ENCODE measurements at regions not wholly inside any gene's neighbourhood (a gene's known extent, or its start where the extent isn't known, plus 50 kb on each side); places are given as distances from the start of the nearest gene placed in this dataset.
A peak's percentile ranks its signal among the peaks of the same experiment; 100 is the strongest.
"Not testable (repeated sequence)": the region's sequence is repeated elsewhere in the genome, so short reads cannot be mapped to it uniquely, and the experiment has no call there.

DNA sequence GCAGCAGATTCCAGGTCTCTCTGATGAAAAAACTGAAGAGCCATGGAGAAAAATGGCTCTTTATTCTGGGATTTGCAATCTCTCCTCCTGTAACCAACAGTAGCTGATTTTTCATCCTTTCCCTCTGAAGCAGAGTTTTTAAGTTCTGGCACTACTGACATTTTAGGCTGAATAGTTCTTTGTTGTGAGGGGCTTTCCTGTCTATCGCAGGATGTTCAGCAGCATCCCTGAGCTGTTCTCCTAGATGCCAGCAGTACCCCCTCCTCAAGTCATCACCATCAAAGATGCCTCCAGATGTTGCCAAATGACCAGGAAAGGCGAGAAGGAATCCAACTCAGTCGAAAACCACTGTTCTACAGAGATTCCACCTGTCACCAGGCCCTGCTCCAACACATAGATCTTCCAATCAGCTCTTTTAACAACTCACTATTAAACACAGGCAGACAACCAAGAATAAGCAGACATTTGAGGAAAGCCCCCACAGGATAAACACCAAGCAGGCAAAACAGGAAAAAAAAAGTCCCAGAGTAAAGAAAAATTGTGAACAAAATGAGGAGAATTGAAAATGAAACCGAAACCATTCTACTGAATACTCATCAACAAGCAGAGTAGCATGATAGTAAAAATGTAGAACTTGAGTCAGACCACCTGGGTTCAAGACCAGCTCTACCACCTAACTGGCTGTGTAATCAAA is 124.8 kb downstream of the MPP7 start:
- Histone ChIP-seq H3K36me3 (ENCODE audit: control insufficient read depth, insufficient read depth, low read length) (no peaks in the 10 kb centered on the region), H3K27ac (ENCODE audit: insufficient read depth, low read length, poor library complexity, severe bottlenecking) (peak overlapping the region; percentile 62), H3K4me1 (ENCODE audit: control insufficient read depth, insufficient read depth, low read length, poor library complexity, severe bottlenecking) (peaks cover 3% of the 10 kb centered on the region), H3K9me3 (ENCODE audit: control insufficient read depth, low read length) (no peaks in the 10 kb centered on the region), H3K27me3 (replicated peaks; ENCODE audit: control insufficient read depth, insufficient read depth, low read length, poor library complexity, severe bottlenecking) (no peaks in the 10 kb centered on the region), H3K4me3 (ENCODE audit: insufficient read depth, low read depth, low read length, poor library complexity, severe bottlenecking) (peak overlapping the region; percentile 59)
- no peak for DNase-seq

DNA sequence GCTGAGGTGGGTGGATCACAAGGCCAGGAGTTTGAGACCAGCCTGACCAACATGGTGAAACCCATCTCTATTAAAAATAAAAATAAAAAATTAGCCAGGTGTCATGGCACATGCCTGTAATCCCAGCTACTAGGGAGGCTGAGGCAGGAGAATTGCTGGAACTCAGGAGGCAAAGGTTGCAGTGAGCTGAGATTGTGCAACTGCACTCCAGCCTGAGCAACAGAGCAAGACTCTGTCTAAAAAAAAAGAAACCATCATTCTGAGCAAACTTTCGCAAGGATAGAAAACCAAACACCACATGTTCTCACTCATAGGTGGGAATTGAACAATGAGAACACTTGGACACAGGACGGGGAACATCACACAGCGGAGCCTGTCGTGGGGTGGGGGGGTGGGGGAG is 126.4 kb downstream of the MPP7 start:
- not testable (repeated sequence) for DNase-seq; H3K9me3 ChIP-seq (ENCODE audit: control insufficient read depth, low read length); H3K4me1 ChIP-seq (ENCODE audit: control insufficient read depth, insufficient read depth, low read length, poor library complexity, severe bottlenecking)

GRCh38 chr10:28172223-28172610 is 130.6 kb downstream of the MPP7 start:
- Histone ChIP-seq H3K27ac (ENCODE audit: insufficient read depth, low read length, poor library complexity, severe bottlenecking) (no peak overlapping the region), H3K4me1 (ENCODE audit: control insufficient read depth, insufficient read depth, low read length, poor library complexity, severe bottlenecking) (no peaks in the 10 kb centered on the region), H3K36me3 (ENCODE audit: control insufficient read depth, insufficient read depth, low read length) (no peaks in the 10 kb centered on the region), H3K9me3 (ENCODE audit: control insufficient read depth, low read length) (no peaks in the 10 kb centered on the region), H3K4me3 (ENCODE audit: insufficient read depth, low read depth, low read length, poor library complexity, severe bottlenecking) (no peak overlapping the region), H3K27me3 (replicated peaks; ENCODE audit: control insufficient read depth, insufficient read depth, low read length, poor library complexity, severe bottlenecking) (no peaks in the 10 kb centered on the region)
- no peak for DNase-seq

More for the DNA sequence above, 126.4 kb downstream of the MPP7 start:
- not testable (repeated sequence) for H3K27me3 ChIP-seq (replicated peaks; ENCODE audit: control insufficient read depth, insufficient read depth, low read length, poor library complexity, severe bottlenecking); H3K27ac ChIP-seq (ENCODE audit: insufficient read depth, low read length, poor library complexity, severe bottlenecking); H3K36me3 ChIP-seq (ENCODE audit: control insufficient read depth, insufficient read depth, low read length); H3K4me3 ChIP-seq (ENCODE audit: insufficient read depth, low read depth, low read length, poor library complexity, severe bottlenecking)

GRCh38 chr10:28171468-28172222 is 131.2 kb downstream of the MPP7 start:
- DNase-seq: no peak
- Histone ChIP-seq H3K4me3 (ENCODE audit: insufficient read depth, low read depth, low read length, poor library complexity, severe bottlenecking) (no peak overlapping the region), H3K36me3 (ENCODE audit: control insufficient read depth, insufficient read depth, low read length) (no peaks in the 10 kb centered on the region), H3K4me1 (ENCODE audit: control insufficient read depth, insufficient read depth, low read length, poor library complexity, severe bottlenecking) (no peaks in the 10 kb centered on the region), H3K27me3 (replicated peaks; ENCODE audit: control insufficient read depth, insufficient read depth, low read length, poor library complexity, severe bottlenecking) (no peaks in the 10 kb centered on the region), H3K27ac (ENCODE audit: insufficient read depth, low read length, poor library complexity, severe bottlenecking) (no peak overlapping the region), H3K9me3 (ENCODE audit: control insufficient read depth, low read length) (no peaks in the 10 kb centered on the region)

DNA sequence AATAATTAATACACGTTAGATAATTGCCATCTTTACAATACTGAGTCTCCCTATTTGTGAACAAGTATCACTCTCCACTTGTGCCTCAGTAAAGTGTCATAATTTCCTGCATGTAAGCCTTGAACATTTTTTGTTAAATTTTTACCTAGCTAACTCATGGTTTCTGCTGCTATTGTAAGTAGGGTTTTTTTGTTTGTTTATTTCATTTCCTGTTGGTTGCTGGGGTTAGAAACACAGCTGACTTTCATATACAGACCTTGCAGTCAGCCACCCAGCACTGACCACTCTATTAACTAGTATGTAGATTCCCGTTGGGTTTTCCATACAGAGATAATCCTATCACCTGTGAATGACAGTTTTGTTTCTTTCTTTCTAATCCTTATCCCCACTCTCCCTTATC is 133.3 kb downstream of the MPP7 start:
- Histone ChIP-seq H3K27me3 (replicated peaks; ENCODE audit: control insufficient read depth, insufficient read depth, low read length, poor library complexity, severe bottlenecking) (no peaks in the 10 kb centered on the region), H3K9me3 (ENCODE audit: control insufficient read depth, low read length) (no peaks in the 10 kb centered on the region), H3K4me1 (ENCODE audit: control insufficient read depth, insufficient read depth, low read length, poor library complexity, severe bottlenecking) (no peaks in the 10 kb centered on the region), H3K4me3 (ENCODE audit: insufficient read depth, low read depth, low read length, poor library complexity, severe bottlenecking) (no peak overlapping the region), H3K27ac (ENCODE audit: insufficient read depth, low read length, poor library complexity, severe bottlenecking) (no peak overlapping the region), H3K36me3 (ENCODE audit: control insufficient read depth, insufficient read depth, low read length) (no peaks in the 10 kb centered on the region)
- no peak for DNase-seq

DNA sequence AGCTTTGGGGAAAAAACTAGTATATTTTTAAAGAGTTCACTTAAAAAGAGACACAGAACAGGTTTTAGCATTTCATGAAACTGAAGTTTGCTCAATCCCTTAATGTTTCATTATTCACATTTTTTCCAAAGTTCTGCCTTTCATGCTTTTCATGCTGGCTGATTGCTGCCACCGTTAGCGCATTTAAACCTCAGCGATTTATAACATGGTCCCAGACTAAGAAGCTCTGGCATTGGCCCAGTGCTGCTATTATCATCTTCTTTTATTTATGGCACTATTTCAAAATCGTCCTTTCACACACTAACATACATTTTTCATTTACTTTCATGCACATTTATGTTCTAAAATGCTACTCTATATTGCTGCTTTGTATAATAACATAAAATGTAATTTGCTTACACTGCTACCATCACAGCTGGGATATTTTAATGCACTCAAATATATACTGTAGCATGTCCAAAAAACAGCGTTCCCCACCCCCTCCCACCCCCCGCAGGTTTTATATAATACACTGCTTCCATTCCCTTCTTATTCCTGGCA is 141.9 kb downstream of the MPP7 start:
- no peaks in the 10 kb centered on the region for H3K27me3 ChIP-seq (replicated peaks; ENCODE audit: control insufficient read depth, insufficient read depth, low read length, poor library complexity, severe bottlenecking)
- H3K27ac ChIP-seq (ENCODE audit: insufficient read depth, low read length, poor library complexity, severe bottlenecking): no peak overlapping the region
- H3K36me3 ChIP-seq (ENCODE audit: control insufficient read depth, insufficient read depth, low read length): no peaks in the 10 kb centered on the region
- no peak for DNase-seq
- H3K4me1 ChIP-seq (ENCODE audit: control insufficient read depth, insufficient read depth, low read length, poor library complexity, severe bottlenecking): no peaks in the 10 kb centered on the region
- no peaks in the 10 kb centered on the region for H3K9me3 ChIP-seq (ENCODE audit: control insufficient read depth, low read length)
- no peak overlapping the region for H3K4me3 ChIP-seq (ENCODE audit: insufficient read depth, low read depth, low read length, poor library complexity, severe bottlenecking)

DNA sequence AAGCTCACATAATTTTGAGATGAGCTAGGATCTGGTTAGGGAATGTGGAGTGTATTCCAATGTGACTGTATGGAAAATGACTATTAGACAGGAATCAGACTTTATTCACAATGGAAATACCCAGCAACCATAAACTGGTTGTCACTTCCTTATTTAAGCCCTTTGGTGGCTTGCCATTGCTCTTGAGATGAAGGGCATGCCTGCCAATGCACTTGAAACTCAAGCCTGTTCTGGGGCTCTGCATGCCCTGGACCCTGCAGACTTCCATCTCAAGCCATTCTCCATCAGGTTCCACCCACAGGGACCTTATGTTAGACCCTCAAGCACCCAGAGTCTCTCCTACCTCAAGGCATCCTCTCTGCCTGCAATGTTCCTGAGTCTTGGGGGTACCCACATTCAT is 145.5 kb downstream of the MPP7 start:
- no peaks in the 10 kb centered on the region for H3K9me3 ChIP-seq (ENCODE audit: control insufficient read depth, low read length)

GRCh38 chr10:28155726-28156125 is 147.1 kb downstream of the MPP7 start:
- no peaks in the 10 kb centered on the region for H3K9me3 ChIP-seq (ENCODE audit: control insufficient read depth, low read length)
- H3K4me3 ChIP-seq (ENCODE audit: insufficient read depth, low read depth, low read length, poor library complexity, severe bottlenecking): no peak overlapping the region
- H3K36me3 ChIP-seq (ENCODE audit: control insufficient read depth, insufficient read depth, low read length): no peaks in the 10 kb centered on the region
- no peak overlapping the region for H3K27ac ChIP-seq (ENCODE audit: insufficient read depth, low read length, poor library complexity, severe bottlenecking)
- H3K27me3 ChIP-seq (replicated peaks; ENCODE audit: control insufficient read depth, insufficient read depth, low read length, poor library complexity, severe bottlenecking): no peaks in the 10 kb centered on the region
- DNase-seq: no peak
- H3K4me1 ChIP-seq (ENCODE audit: control insufficient read depth, insufficient read depth, low read length, poor library complexity, severe bottlenecking): no peaks in the 10 kb centered on the region

More for the DNA sequence above, 145.5 kb downstream of the MPP7 start:
- Histone ChIP-seq H3K4me1 (ENCODE audit: control insufficient read depth, insufficient read depth, low read length, poor library complexity, severe bottlenecking) (no peaks in the 10 kb centered on the region), H3K4me3 (ENCODE audit: insufficient read depth, low read depth, low read length, poor library complexity, severe bottlenecking) (no peak overlapping the region), H3K27ac (ENCODE audit: insufficient read depth, low read length, poor library complexity, severe bottlenecking) (no peak overlapping the region), H3K27me3 (replicated peaks; ENCODE audit: control insufficient read depth, insufficient read depth, low read length, poor library complexity, severe bottlenecking) (no peaks in the 10 kb centered on the region), H3K36me3 (ENCODE audit: control insufficient read depth, insufficient read depth, low read length) (no peaks in the 10 kb centered on the region)
- DNase-seq: no peak

DNA sequence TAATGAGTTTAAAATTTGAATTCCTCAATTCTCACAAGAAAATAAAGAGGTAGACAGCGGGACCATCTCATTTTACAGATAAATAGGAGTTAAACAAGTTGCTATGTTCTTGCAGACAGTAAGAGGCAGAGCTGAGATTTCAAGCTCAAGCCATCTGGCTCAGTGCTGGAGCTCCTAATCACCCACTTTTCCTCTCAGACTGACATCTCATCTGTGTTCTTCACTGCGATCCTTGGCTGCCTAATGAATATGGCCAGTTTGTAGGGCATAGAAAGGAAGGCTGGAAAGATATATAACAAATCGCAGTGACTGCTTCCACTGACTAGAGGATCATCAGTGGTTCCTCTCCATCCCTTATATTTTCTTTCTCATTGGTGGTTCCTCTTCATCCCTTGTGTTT is 151.2 kb downstream of the MPP7 start:
- no peak overlapping the region for H3K4me3 ChIP-seq (ENCODE audit: insufficient read depth, low read depth, low read length, poor library complexity, severe bottlenecking)
- H3K36me3 ChIP-seq (ENCODE audit: control insufficient read depth, insufficient read depth, low read length): peaks cover 11% of the 10 kb centered on the region
- H3K27me3 ChIP-seq (replicated peaks; ENCODE audit: control insufficient read depth, insufficient read depth, low read length, poor library complexity, severe bottlenecking): no peaks in the 10 kb centered on the region
- DNase-seq: no peak
- no peaks in the 10 kb centered on the region for H3K4me1 ChIP-seq (ENCODE audit: control insufficient read depth, insufficient read depth, low read length, poor library complexity, severe bottlenecking)
- no peaks in the 10 kb centered on the region for H3K9me3 ChIP-seq (ENCODE audit: control insufficient read depth, low read length)
- H3K27ac ChIP-seq (ENCODE audit: insufficient read depth, low read length, poor library complexity, severe bottlenecking): no peak overlapping the region

DNA sequence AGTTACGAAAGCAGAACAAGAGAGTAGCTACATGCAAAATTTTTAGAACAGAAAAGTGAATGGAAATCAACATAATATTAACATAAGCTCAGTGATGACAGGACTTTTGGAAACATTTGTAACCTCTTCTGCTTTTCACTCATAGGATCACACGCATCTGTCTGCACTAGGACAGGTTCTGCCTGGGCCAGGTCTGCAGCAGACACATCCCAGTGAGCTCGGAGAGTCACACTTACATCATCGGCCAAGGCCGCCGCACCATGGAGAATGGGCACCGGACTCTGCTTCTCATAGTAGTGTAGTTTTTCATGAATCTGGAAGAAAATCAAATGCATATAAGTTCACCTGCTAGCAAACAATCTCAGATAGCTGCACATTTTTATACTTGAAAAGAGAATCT is 150.9 kb upstream of the ODAD2 start:
- Histone ChIP-seq H3K27me3 (replicated peaks; ENCODE audit: control insufficient read depth, insufficient read depth, low read length, poor library complexity, severe bottlenecking) (no peaks in the 10 kb centered on the region), H3K27ac (ENCODE audit: insufficient read depth, low read length, poor library complexity, severe bottlenecking) (no peak overlapping the region), H3K36me3 (ENCODE audit: control insufficient read depth, insufficient read depth, low read length) (peaks cover 13% of the 10 kb centered on the region), H3K4me3 (ENCODE audit: insufficient read depth, low read depth, low read length, poor library complexity, severe bottlenecking) (no peak overlapping the region), H3K4me1 (ENCODE audit: control insufficient read depth, insufficient read depth, low read length, poor library complexity, severe bottlenecking) (no peaks in the 10 kb centered on the region), H3K9me3 (ENCODE audit: control insufficient read depth, low read length) (no peaks in the 10 kb centered on the region)
- DNase-seq: no peak
